Suppressor macrophage (primary cell): ENCODE measurements at regions not wholly inside any gene's neighbourhood (a gene's known extent, or its start where the extent isn't known, plus 50 kb on each side); places are given as distances from the start of the nearest gene placed in this dataset.
"Not testable (repeated sequence)": the region's sequence is repeated elsewhere in the genome, so short reads cannot be mapped to it uniquely, and the experiment has no call there.

Source experiments
- DNase-seq, 4 experiments: peaks; one replicate each; pipeline ENCODE4 v3.0.0-alpha.2; 2020 to 2022

GRCh38 chr4:181860157-181860556 is 383.0 kb upstream of the TENM3 start:
- DNase-seq: no peak

GRCh38 chr4:181860668-181861067 is 382.5 kb upstream of the TENM3 start:
- DNase-seq: no peak

- no peak for DNase-seq
Measured at GRCh38 chr4:181863856-181864255, 379.3 kb upstream of the TENM3 start.

GRCh38 chr4:181870326-181870725 is 372.9 kb upstream of the TENM3 start:
- no peak for DNase-seq

GRCh38 chr4:181874602-181875001 is 368.6 kb upstream of the TENM3 start:
- no peak for DNase-seq

- no peak for DNase-seq
Measured at GRCh38 chr4:181877329-181877848, 365.8 kb upstream of the TENM3 start.

GRCh38 chr4:181890031-181890430 is 353.2 kb upstream of the TENM3 start:
- no peak for DNase-seq

GRCh38 chr4:181890911-181891310 is 352.3 kb upstream of the TENM3 start:
- DNase-seq: no peak

GRCh38 chr4:181896614-181897013 is 346.6 kb upstream of the TENM3 start:
- DNase-seq: no peak

GRCh38 chr4:181897935-181898334 is 345.3 kb upstream of the TENM3 start:
- no peak for DNase-seq

- DNase-seq: not testable (repeated sequence)
Measured at GRCh38 chr4:181902404-181902803, 340.8 kb upstream of the TENM3 start.

GRCh38 chr4:181905708-181906107 is 337.5 kb upstream of the TENM3 start:
- no peak for DNase-seq

- no peak for DNase-seq
Measured at GRCh38 chr4:181908168-181908567, 335.0 kb upstream of the TENM3 start.

GRCh38 chr4:181909368-181909767 is 333.8 kb upstream of the TENM3 start:
- DNase-seq: no peak

- DNase-seq: no peak
Measured at GRCh38 chr4:181911420-181911819, 331.8 kb upstream of the TENM3 start.

- DNase-seq: no peak
Measured at GRCh38 chr4:181933471-181933870, 309.7 kb upstream of the TENM3 start.

- DNase-seq: no peak
Measured at GRCh38 chr4:181938631-181939030, 304.6 kb upstream of the TENM3 start.

- no peak for DNase-seq
Measured at GRCh38 chr4:181939199-181939945, 303.8 kb upstream of the TENM3 start.

- no peak for DNase-seq
Measured at GRCh38 chr4:181944527-181944926, 298.7 kb upstream of the TENM3 start.

- no peak for DNase-seq
Measured at GRCh38 chr4:181946902-181947301, 296.3 kb upstream of the TENM3 start.

GRCh38 chr4:181948839-181949382 is 294.3 kb upstream of the TENM3 start:
- no peak for DNase-seq

GRCh38 chr4:181949704-181950312 is 293.4 kb upstream of the TENM3 start:
- DNase-seq: no peak

- DNase-seq: no peak
Measured at GRCh38 chr4:181950372-181951127, 292.7 kb upstream of the TENM3 start.
